Sigmoid colon (tissue), 3 donors: ENCODE measurements at regions not wholly inside any gene's neighbourhood (a gene's known extent, or its start where the extent isn't known, plus 50 kb on each side); places are given as distances from the start of the nearest gene placed in this dataset.

Source experiments
- POLR2A ChIP-seq, 2 donors: fragments of 450-650 bp; IDR thresholded peaks; one replicate each; pipeline ENCODE4 v1.6.1; 2016; ENCODE audit warnings: antibody characterized with exemption in 2 of 2, mild to moderate bottlenecking in 2 of 2, moderate library complexity in 2 of 2
- TF ChIP-seq, protein P1 (sequence below), 4 experiments: fragments of 450-650 bp in 3 of 4; fragments of 200-600 bp in 1 of 4; IDR thresholded peaks; one replicate each; pipeline ENCODE4 v1.5.1; 2016 to 2019; ENCODE audit warnings: antibody characterized with exemption in 4 of 4, mild to moderate bottlenecking in 3 of 4, moderate library complexity in 2 of 4

- TF ChIP-seq, protein P1, sequence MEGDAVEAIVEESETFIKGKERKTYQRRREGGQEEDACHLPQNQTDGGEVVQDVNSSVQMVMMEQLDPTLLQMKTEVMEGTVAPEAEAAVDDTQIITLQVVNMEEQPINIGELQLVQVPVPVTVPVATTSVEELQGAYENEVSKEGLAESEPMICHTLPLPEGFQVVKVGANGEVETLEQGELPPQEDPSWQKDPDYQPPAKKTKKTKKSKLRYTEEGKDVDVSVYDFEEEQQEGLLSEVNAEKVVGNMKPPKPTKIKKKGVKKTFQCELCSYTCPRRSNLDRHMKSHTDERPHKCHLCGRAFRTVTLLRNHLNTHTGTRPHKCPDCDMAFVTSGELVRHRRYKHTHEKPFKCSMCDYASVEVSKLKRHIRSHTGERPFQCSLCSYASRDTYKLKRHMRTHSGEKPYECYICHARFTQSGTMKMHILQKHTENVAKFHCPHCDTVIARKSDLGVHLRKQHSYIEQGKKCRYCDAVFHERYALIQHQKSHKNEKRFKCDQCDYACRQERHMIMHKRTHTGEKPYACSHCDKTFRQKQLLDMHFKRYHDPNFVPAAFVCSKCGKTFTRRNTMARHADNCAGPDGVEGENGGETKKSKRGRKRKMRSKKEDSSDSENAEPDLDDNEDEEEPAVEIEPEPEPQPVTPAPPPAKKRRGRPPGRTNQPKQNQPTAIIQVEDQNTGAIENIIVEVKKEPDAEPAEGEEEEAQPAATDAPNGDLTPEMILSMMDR (IDR thresholded peaks at IDR 0.05) = no peak
- TF ChIP-seq POLR2A (IDR thresholded peaks at IDR 0.05) = no peak
Measured at GRCh38 chr6:81128671-81129070, 623.8 kb downstream of the TENT5A start.
